GM23248 (cell line): ENCODE measurements at regions not wholly inside any gene's neighbourhood (a gene's known extent, or its start where the extent isn't known, plus 50 kb on each side); places are given as distances from the start of the nearest gene placed in this dataset.

Experiments
- DNase-seq: peaks from one replicate; pipeline ENCODE4 v3.0.0-alpha.2; 2015
- H2AFZ ChIP-seq: fragments of 200-600 bp; sonication (generic); 2 replicates; pipeline ENCODE4 v1.6.1; 2016; ENCODE audit warnings: antibody characterized with exemption
- H3F3A ChIP-seq: fragments of 200-600 bp; sonication (generic); 2 replicates; pipeline ENCODE4 v1.6.1; 2016; ENCODE audit warnings: mild to moderate bottlenecking, antibody characterized with exemption, mixed run types; ENCODE audit not compliant: insufficient read depth
- H3K27ac ChIP-seq: fragments of 200-600 bp; sonication (generic); 2 replicates; pipeline ENCODE4 v1.5.1; 2016; ENCODE audit warnings: mild to moderate bottlenecking
- H3K27me3 ChIP-seq: fragments of 200-600 bp; sonication (generic); replicated peaks from 2 replicates; pipeline ENCODE4 v1.6.1; 2016; ENCODE audit warnings: mild to moderate bottlenecking; ENCODE audit not compliant: insufficient read depth
- H3K36me3 ChIP-seq: fragments of 200-600 bp; sonication (generic); 2 replicates; pipeline ENCODE4 v1.6.1; 2016; ENCODE audit warnings: low read depth, mild to moderate bottlenecking
- H3K4me1 ChIP-seq: fragments of 200-600 bp; sonication (generic); 2 replicates; pipeline ENCODE4 v1.6.1; 2016; ENCODE audit warnings: mild to moderate bottlenecking; ENCODE audit not compliant: insufficient read depth
- H3K4me2 ChIP-seq: fragments of 200-600 bp; sonication (generic); one replicate; pipeline ENCODE4 v1.6.1; 2016; ENCODE audit warnings: mild to moderate bottlenecking; ENCODE audit not compliant: unreplicated experiment
- H3K4me3 ChIP-seq: fragments of 200-600 bp; sonication (generic); 2 replicates; pipeline ENCODE4 v1.5.1; 2016; ENCODE audit warnings: mild to moderate bottlenecking
- H3K79me2 ChIP-seq: fragments of 200-600 bp; sonication (generic); 2 replicates; pipeline ENCODE4 v1.6.1; 2016; ENCODE audit warnings: mild to moderate bottlenecking; ENCODE audit not compliant: insufficient read depth
- H3K9ac ChIP-seq: fragments of 200-600 bp; sonication (generic); 2 replicates; pipeline ENCODE4 v1.6.1; 2016; ENCODE audit warnings: mild to moderate bottlenecking
- H3K9me2 ChIP-seq: fragments of 200-600 bp; sonication (generic); 2 replicates; pipeline ENCODE4 v1.6.1; 2016; ENCODE audit warnings: mixed run types, mild to moderate bottlenecking, moderate library complexity; ENCODE audit not compliant: insufficient read depth
- H3K9me3 ChIP-seq: fragments of 200-600 bp; sonication (generic); one replicate; pipeline ENCODE4 v1.6.1; 2017; ENCODE audit warnings: low read depth
- H4K20me1 ChIP-seq: fragments of 200-600 bp; sonication (generic); 2 replicates; pipeline ENCODE4 v1.6.0; 2016; ENCODE audit not compliant: insufficient read depth
- EZH2 ChIP-seq: fragments of 200-600 bp; sonication (generic); IDR thresholded peaks from 2 replicates; pipeline ENCODE4 v1.6.1; 2018; ENCODE audit warnings: antibody characterized with exemption, mild to moderate bottlenecking; ENCODE audit not compliant: insufficient read depth, poor library complexity, severe bottlenecking
- EZH2phosphoT487 ChIP-seq: fragments of 200-600 bp; sonication (generic); IDR thresholded peaks from 2 replicates; pipeline ENCODE4 v1.6.1; 2018; ENCODE audit warnings: antibody characterized with exemption, moderate library complexity, mild to moderate bottlenecking, low read depth; ENCODE audit not compliant: insufficient read depth
- WGBS, 2 experiments: methylation state at CpG; one replicate each; pipeline ENCODE4 v1.1.6; 2015 to 2017; ENCODE audit warnings: low lambda C conversion rate in 2 of 2, low coverage in 1 of 2; ENCODE audit errors: missing lambda C conversion rate in 2 of 2; 5-methylcytosine and 5-hydroxymethylcytosine counted together
- in situ Hi-C: fragments of 300-500 bp; cut with MboI; formaldehyde crosslinking; loops from 2 replicates; pipeline ENCODE4 v1.15.0; 2020

DNA sequence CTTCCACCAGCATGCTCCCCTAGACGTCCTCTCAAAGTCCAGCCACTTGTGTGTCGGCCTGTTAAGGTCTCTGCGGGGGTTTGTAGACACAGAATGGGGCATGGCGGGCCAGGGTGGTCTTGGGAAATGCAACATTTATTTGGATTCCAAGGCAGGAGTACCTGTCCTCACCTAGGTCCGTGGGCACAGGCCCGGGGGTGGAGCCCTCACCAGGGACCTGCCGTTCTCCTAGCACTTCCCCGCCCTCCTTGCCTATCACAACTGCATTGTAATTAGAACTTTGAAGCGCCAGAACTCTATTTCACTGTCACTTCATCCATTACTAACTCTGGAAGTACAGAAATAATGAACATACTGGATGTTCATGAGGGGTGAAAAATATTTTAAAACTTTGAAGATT is 268.3 kb upstream of the ACTBL2 start:
- Histone ChIP-seq H3K79me2 (no peaks in the 10 kb centered on the region), H3K4me2 (no peak overlapping the region), H3K4me1 (peaks cover 7% of the 10 kb centered on the region), H4K20me1 (no peaks in the 10 kb centered on the region), H3F3A (peaks cover 5% of the 10 kb centered on the region; the same call in 1 of the 2 replicates), H3K9me3 (no peaks in the 10 kb centered on the region), H3K9ac (no peak overlapping the region), H3K4me3 (no peak overlapping the region), H3K27me3 (no peaks in the 10 kb centered on the region), H3K36me3 (no peaks in the 10 kb centered on the region), H2AFZ (no peak overlapping the region), H3K27ac (no peak overlapping the region), H3K9me2 (no peaks in the 10 kb centered on the region)
- 87 to 89% methylated on average over 9 of the region's 9 CpGs for WGBS, 2 experiments
- DNase-seq: no peak
- in situ Hi-C loops: no loop called here
- no peak for TF ChIP-seq EZH2
- no peak for TF ChIP-seq EZH2phosphoT487

GRCh38 chr5:57750282-57750681 is 267.7 kb upstream of the ACTBL2 start:
- no peak overlapping the region for H2AFZ ChIP-seq
- H3K4me3 ChIP-seq: no peak overlapping the region
- TF ChIP-seq EZH2: no peak
- TF ChIP-seq EZH2phosphoT487: no peak
- no peaks in the 10 kb centered on the region for H3K36me3 ChIP-seq
- no peaks in the 10 kb centered on the region for H3K9me2 ChIP-seq
- H3K4me1 ChIP-seq: peaks cover 7% of the 10 kb centered on the region
- no peak for DNase-seq
- H3F3A ChIP-seq: peaks cover 5% of the 10 kb centered on the region; the same call in 1 of the 2 replicates
- H3K9me3 ChIP-seq: no peaks in the 10 kb centered on the region
- H3K9ac ChIP-seq: no peak overlapping the region
- H4K20me1 ChIP-seq: no peaks in the 10 kb centered on the region
- no peaks in the 10 kb centered on the region for H3K79me2 ChIP-seq
- H3K27me3 ChIP-seq: no peaks in the 10 kb centered on the region
- in situ Hi-C loops: no loop called here
- no peak overlapping the region for H3K4me2 ChIP-seq
- 93 to 94% methylated on average over 10 of the region's 10 CpGs for WGBS, 2 experiments
- no peak overlapping the region for H3K27ac ChIP-seq

- in situ Hi-C loops: no loop called here
- no peak overlapping the region for H3K27ac ChIP-seq
- no peak overlapping the region for H2AFZ ChIP-seq
- H3F3A ChIP-seq: no peaks in the 10 kb centered on the region; the same call in 1 of the 2 replicates
- no peaks in the 10 kb centered on the region for H3K36me3 ChIP-seq
- peaks cover 7% of the 10 kb centered on the region for H3K4me1 ChIP-seq
- H3K9me2 ChIP-seq: no peaks in the 10 kb centered on the region
- TF ChIP-seq EZH2: no peak
- TF ChIP-seq EZH2phosphoT487: no peak
- no peaks in the 10 kb centered on the region for H3K9me3 ChIP-seq
- peak; percentile 65 for DNase-seq
- H3K9ac ChIP-seq: no peak overlapping the region
- H4K20me1 ChIP-seq: no peaks in the 10 kb centered on the region
- H3K27me3 ChIP-seq: no peaks in the 10 kb centered on the region
- no peak overlapping the region for H3K4me2 ChIP-seq
- no peak overlapping the region for H3K4me3 ChIP-seq
- H3K79me2 ChIP-seq: no peaks in the 10 kb centered on the region
These were observed 266.8 kb upstream of the ACTBL2 start for GRCh38 chr5:57749396-57749795.

DNA sequence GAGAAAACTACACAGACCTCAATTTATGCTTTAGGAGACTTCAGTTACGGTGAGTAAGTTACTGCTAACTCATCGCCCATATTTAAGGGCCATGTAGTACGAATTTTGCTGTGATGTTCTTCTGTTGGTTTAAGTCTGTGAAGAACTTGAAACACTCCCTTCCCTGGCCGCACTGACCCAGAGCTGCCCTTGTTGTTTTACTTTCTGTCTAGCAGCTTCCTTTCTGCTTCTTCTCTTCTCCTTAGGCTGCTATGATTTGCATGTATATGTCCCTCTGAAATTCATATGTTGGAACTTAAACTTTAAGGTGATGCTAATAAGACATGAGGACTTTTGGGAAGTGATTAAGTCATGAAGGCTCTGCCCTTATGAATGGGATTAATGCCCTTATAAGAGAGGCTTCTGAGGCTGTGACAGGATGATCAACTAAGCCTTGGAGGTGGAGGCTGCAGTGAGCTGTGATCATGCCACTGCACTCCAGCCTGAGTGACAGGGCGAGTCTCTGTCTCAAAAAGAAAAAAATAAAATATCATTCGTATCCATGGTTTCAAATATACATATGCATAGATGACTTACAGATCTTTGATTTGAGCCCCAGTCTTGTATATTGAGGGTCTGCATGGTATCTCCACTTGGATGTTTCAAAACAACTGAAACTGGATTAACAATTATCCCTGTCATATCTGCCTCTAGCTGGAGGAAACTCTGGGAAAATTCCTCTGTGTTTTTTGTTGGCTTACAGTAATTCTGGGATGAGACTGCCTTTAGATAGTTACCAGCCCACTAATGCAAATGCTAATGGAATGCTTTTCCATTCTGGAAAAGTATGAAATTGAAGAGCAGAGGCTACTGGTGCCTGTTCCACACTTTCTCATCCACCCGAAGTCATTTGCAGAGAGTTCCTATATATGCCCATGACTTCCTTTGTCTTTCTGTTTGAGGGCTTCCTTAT is 263.4 kb upstream of the ACTBL2 start:
- H3K4me3 ChIP-seq: no peak overlapping the region
- H3K9ac ChIP-seq: no peak overlapping the region
- TF ChIP-seq EZH2phosphoT487: no peak
- TF ChIP-seq EZH2: no peak
- in situ Hi-C loops: no loop called here
- DNase-seq: no peak
- no peaks in the 10 kb centered on the region for H4K20me1 ChIP-seq
- WGBS, 2 experiments: 90 to 94% methylated on average over 7 of the region's 7 CpGs
- H3K36me3 ChIP-seq: no peaks in the 10 kb centered on the region
- no peaks in the 10 kb centered on the region for H3K27me3 ChIP-seq
- no peak overlapping the region for H2AFZ ChIP-seq
- H3K9me3 ChIP-seq: no peaks in the 10 kb centered on the region
- no peaks in the 10 kb centered on the region for H3K79me2 ChIP-seq
- no peak overlapping the region for H3K27ac ChIP-seq
- no peaks in the 10 kb centered on the region; the same call in 1 of the 2 replicates for H3F3A ChIP-seq
- no peaks in the 10 kb centered on the region for H3K9me2 ChIP-seq
- peaks cover 7% of the 10 kb centered on the region for H3K4me1 ChIP-seq
- no peak overlapping the region for H3K4me2 ChIP-seq

DNA sequence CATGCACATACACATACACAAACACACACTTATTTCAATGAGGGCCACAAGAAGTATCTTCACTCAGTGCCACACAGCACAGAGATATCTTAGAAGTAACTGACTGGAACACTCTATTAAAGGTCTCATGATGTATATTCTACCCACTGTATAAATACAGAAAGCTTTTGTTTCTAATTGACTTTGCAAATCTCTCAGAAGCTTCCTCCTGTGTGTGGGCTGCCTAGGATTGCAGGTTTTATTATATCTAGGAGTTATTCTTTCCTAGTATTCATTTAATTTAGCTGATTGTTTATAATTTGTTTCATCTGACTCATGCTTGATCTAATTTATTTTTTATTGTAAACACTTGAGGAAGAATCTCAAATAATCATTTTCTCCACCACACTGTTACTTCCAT is 262.4 kb upstream of the ACTBL2 start:
- no peaks in the 10 kb centered on the region for H3K9me3 ChIP-seq
- H3K4me1 ChIP-seq: peaks cover 14% of the 10 kb centered on the region
- TF ChIP-seq EZH2phosphoT487 (no peak), EZH2 (no peak)
- H3K9ac ChIP-seq: no peak overlapping the region
- no peaks in the 10 kb centered on the region for H4K20me1 ChIP-seq
- H3K4me3 ChIP-seq: no peak overlapping the region
- no peak for DNase-seq
- no peaks in the 10 kb centered on the region for H3K27me3 ChIP-seq
- no peak overlapping the region for H2AFZ ChIP-seq
- no peaks in the 10 kb centered on the region for H3K79me2 ChIP-seq
- no peak overlapping the region for H3K4me2 ChIP-seq
- no peaks in the 10 kb centered on the region for H3K36me3 ChIP-seq
- H3K27ac ChIP-seq: no peak overlapping the region
- in situ Hi-C loops: no loop called here
- H3K9me2 ChIP-seq: no peaks in the 10 kb centered on the region
- no peaks in the 10 kb centered on the region; the same call in 1 of the 2 replicates for H3F3A ChIP-seq
